Parathyroid adenoma (tissue), 2 donors: ENCODE measurements at regions not wholly inside any gene's neighbourhood (a gene's known extent, or its start where the extent isn't known, plus 50 kb on each side); places are given as distances from the start of the nearest gene placed in this dataset.

Source experiments
- H2AFZ ChIP-seq: fragments of 300-600 bp; sonication (generic); one replicate; pipeline ENCODE4 v1.7.0; 2017; ENCODE audit warnings: antibody characterized with exemption, mild to moderate bottlenecking
- H3K27ac ChIP-seq: fragments of 300-600 bp; sonication (generic); one replicate; pipeline ENCODE4 v1.7.0; 2017
- H3K27me3 ChIP-seq: fragments of 300-600 bp; sonication (generic); one replicate; pipeline ENCODE4 v1.7.0; 2017; ENCODE audit warnings: low read length; ENCODE audit not compliant: control insufficient read depth, insufficient read depth
- H3K36me3 ChIP-seq: fragments of 300-600 bp; sonication (generic); one replicate; pipeline ENCODE4 v1.7.0; 2017; ENCODE audit warnings: low read length; ENCODE audit not compliant: control insufficient read depth, insufficient read depth
- H3K4me1 ChIP-seq: fragments of 300-600 bp; sonication (generic); one replicate; pipeline ENCODE4 v1.7.0; 2017; ENCODE audit warnings: control low read depth
- H3K4me2 ChIP-seq: fragments of 300-600 bp; sonication (generic); one replicate; pipeline ENCODE4 v1.7.0; 2017; ENCODE audit warnings: low read length
- H3K4me3 ChIP-seq: fragments of 300-600 bp; sonication (generic); one replicate; pipeline ENCODE4 v1.7.0; 2017; ENCODE audit warnings: low read depth, low read length
- H3K79me2 ChIP-seq: fragments of 300-600 bp; sonication (generic); one replicate; pipeline ENCODE4 v1.7.0; 2017; ENCODE audit warnings: control low read depth
- H3K9ac ChIP-seq: fragments of 300-600 bp; sonication (generic); one replicate; pipeline ENCODE4 v1.7.0; 2017; ENCODE audit warnings: mild to moderate bottlenecking
- H3K9me3 ChIP-seq: fragments of 300-600 bp; sonication (generic); one replicate; pipeline ENCODE4 v1.7.0; 2017; ENCODE audit warnings: low read length; ENCODE audit not compliant: control insufficient read depth
- CTCF ChIP-seq: fragments of 300-600 bp; sonication (generic); IDR thresholded peaks from one replicate; pipeline ENCODE4 v1.7.0; 2017; ENCODE audit warnings: antibody characterized with exemption, mild to moderate bottlenecking
- donor health status: primary hyperparathyroidism.

GRCh38 chr3:30513374-30514152 lies 92.8 kb upstream of the TGFBR2 start:
- H3K9me3 ChIP-seq, result no peaks in the 10 kb centered on the region
- H3K27me3 ChIP-seq, result no peaks in the 10 kb centered on the region
- TF ChIP-seq CTCF, result no peak
- no peak overlapping the region for H3K9ac ChIP-seq
- no peaks in the 10 kb centered on the region for H3K36me3 ChIP-seq
- H3K4me1 ChIP-seq, result no peaks in the 10 kb centered on the region
- no peak overlapping the region for H3K4me3 ChIP-seq
- H3K4me2 ChIP-seq, result no peak overlapping the region
- H3K27ac ChIP-seq, result no peak overlapping the region
- no peak overlapping the region for H2AFZ ChIP-seq
- no peaks in the 10 kb centered on the region for H3K79me2 ChIP-seq

GRCh38 chr3:30516238-30516637 lies 90.2 kb upstream of the TGFBR2 start:
- TF ChIP-seq CTCF, result no peak
- H3K9me3 ChIP-seq, result no peaks in the 10 kb centered on the region
- H3K4me3 ChIP-seq, result no peak overlapping the region
- H3K27ac ChIP-seq, result no peak overlapping the region
- H3K79me2 ChIP-seq, result no peaks in the 10 kb centered on the region
- H2AFZ ChIP-seq, result no peak overlapping the region
- no peaks in the 10 kb centered on the region for H3K27me3 ChIP-seq
- H3K9ac ChIP-seq, result no peak overlapping the region
- no peaks in the 10 kb centered on the region for H3K36me3 ChIP-seq
- H3K4me1 ChIP-seq, result no peaks in the 10 kb centered on the region
- H3K4me2 ChIP-seq, result no peak overlapping the region

GRCh38 chr3:30518181-30518864 lies 88.1 kb upstream of the TGFBR2 start:
- no peak overlapping the region for H3K4me3 ChIP-seq
- no peaks in the 10 kb centered on the region for H3K36me3 ChIP-seq
- no peak overlapping the region for H3K9ac ChIP-seq
- no peak overlapping the region for H2AFZ ChIP-seq
- no peaks in the 10 kb centered on the region for H3K4me1 ChIP-seq
- H3K79me2 ChIP-seq, result no peaks in the 10 kb centered on the region
- H3K4me2 ChIP-seq, result no peak overlapping the region
- TF ChIP-seq CTCF, result no peak
- H3K9me3 ChIP-seq, result no peaks in the 10 kb centered on the region
- H3K27me3 ChIP-seq, result no peaks in the 10 kb centered on the region
- peak overlapping the region; percentile 69 for H3K27ac ChIP-seq

DNA sequence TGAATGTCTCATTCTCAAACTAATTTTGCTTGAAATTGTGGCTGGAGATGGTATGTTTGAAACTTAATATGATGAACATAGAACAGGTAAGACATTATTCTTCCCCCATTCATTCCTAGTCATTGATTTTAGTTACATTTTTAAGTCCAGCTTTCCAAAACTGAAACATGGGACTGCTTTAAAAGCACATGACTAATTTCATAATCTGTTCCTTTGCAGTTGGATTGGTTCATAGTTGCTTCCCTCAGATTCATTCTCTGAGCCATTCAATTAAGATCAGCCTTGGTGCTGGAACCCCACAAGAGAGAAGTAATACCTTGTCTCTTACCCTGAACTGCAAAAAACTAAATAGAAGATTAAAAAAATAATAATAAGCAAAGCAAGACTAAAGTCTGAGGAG lies 87.5 kb upstream of the TGFBR2 start:
- Histone ChIP-seq H3K4me3 (no peak overlapping the region), H3K4me2 (no peak overlapping the region), H3K36me3 (no peaks in the 10 kb centered on the region), H2AFZ (no peak overlapping the region), H3K27me3 (no peaks in the 10 kb centered on the region), H3K9me3 (no peaks in the 10 kb centered on the region), H3K79me2 (no peaks in the 10 kb centered on the region), H3K9ac (no peak overlapping the region), H3K27ac (peak overlapping the region; percentile 45), H3K4me1 (no peaks in the 10 kb centered on the region)
- no peak for TF ChIP-seq CTCF
